CD4-positive, alpha-beta T cell treated with Interleukin-12 subunit alpha and Interleukin-12 subunit beta, for 1 hour (primary cell): ENCODE measurements at regions not wholly inside any gene's neighbourhood (a gene's known extent, or its start where the extent isn't known, plus 50 kb on each side); places are given as distances from the start of the nearest gene placed in this dataset.

Source experiments
- DNase-seq: peaks from one replicate; pipeline ENCODE4 v3.0.0-alpha.2; 2020

DNA sequence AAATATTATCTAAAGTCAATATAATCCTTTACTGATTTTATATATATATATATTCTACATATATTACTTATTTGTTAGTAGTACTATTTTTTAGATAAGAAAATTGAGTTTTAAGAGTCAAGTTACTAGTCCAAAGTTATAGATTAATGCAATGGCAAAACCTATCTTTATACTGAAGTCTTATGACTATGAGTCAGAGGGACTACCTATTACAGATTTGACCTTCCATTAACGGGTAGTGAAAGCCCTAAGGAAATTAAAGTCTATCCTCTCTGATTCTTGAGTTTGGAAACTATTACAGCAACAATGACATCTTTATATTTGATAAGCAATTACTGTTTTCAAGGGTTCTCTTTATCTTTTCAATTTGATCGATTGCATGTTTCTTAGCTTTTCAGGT, 315.8 kb downstream of the CASP12 start:
- no peak for DNase-seq

DNA sequence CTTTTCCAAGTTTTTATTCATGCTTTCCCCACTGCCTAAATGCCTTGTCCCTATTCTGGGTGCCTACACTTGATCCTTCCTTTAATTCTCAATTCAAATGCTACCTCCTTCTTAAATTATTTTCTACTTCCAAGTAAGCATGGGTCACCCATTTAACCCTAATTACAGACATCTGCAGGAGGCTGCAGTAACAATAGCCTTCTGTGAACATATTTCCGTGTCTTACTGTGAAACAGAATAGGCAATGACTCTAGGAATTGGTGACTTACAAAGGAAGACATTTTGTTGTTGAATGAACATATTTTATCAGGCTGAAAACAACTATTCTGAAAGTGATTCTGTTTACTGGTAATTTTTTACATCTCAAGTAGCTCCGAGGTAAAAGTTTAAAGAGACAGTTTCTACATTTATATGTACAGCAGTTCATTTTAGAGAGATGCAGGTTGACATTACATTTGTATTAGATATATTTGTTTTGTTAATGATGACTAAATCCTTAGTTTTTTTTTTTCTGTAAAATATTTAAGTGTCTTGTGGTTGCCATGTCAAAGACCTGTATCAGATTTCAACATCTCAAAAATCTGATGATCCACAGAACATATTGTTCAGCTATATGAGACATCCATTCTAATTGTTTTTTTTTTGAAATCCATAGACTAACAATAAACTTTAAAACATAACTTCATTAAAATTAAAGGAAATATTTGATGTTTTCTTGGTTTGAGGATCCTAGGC, 316.8 kb downstream of the CASP12 start:
- DNase-seq: no peak

DNA sequence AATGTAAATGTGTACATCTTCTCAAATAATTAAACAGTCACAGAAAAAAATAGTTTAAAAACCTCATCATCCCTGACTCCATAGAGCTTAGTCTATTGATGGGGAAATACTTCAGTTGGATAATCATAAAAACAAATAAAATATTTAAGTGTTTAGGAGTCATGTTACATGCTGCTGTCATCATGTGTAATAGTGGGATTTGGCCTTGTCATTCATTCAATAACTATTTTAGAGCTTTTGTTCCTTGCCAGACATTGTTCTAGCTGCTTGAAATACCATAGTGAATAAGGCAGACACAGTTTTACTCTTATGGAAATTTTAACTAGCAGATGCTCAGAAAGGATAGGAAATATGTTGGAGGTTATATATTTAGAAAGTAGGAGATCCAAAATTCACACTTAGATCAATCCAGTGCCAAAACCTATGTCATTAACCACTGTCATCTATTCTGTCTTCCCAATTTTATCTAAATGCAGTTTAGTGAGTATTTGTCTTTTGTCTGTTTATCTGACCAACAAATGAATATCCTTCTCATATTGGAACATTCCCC, 324.7 kb downstream of the CASP12 start:
- no peak for DNase-seq

DNA sequence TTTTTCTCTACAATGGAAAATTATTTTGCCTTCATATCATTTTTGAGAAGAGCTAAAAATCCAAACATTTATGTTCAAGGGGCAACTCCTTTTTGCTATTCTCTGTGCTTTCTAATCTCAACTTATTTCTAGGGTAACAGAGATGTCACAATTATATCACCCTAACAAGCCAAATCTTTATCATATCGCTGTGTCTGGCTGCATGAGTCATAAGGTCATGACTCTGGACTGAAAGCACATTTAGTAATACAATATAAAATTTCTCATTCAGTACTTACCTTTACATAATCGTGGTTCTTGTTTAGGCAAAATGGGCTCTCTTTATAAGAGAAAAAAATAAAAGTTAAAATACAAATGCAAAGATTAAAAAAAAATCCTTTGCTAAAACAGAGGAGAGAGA, 326.0 kb downstream of the CASP12 start:
- DNase-seq: no peak

- no peak for DNase-seq
Observed at GRCh38 chr11:104570078-104570701, 328.1 kb downstream of the CASP12 start.

DNA sequence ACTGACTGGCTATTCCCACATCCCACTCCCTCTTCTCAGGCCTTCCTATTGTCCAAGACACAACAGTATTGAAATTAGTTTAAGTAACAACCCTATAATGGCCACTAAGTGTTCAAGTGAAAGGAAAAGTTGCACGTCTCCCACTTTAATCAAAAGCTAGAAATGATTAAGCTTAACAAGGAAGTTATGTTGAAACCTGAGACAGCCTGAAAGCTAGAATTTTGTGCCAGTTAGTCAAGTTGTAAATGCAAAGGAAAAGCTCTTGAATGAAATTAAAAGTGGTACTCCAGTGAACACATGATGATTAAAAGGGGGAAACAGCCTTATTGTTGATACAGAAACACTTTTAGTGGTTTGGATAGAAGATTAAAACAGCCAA, 332.7 kb downstream of the CASP12 start:
- DNase-seq: no peak

DNA sequence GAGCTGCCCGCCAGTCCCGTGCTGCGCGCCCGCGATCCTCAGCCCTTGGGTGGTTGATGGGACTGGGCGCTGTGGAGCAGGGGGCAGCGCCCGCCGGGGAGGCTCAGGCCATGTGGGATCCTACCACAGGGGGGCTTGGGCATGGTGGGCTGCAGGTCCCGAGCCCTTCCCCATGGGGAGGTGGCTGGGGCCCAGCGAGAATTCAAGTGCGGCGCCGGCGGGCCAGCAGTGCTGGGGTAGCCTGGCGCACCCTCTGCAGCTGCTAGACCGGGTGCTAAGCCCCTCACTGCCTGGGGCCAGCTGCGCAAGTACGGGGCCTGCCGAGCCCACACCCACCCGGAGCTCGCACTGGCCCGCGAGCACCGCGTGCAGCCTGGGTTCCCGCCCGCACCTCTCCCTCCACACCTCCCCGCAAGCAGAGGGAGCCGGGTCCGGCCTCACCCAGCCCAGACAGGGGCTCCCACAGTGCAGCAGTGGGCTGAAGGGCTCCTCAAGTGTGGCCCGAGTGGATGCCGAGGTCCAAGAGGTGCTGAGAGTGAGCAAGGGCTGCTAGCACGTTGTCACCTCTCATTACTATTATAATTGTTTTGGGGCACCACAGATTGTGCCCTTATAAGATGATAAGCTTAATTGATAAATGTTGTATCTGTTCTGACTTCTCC, 333.2 kb downstream of the CASP12 start:
- no peak for DNase-seq

DNA sequence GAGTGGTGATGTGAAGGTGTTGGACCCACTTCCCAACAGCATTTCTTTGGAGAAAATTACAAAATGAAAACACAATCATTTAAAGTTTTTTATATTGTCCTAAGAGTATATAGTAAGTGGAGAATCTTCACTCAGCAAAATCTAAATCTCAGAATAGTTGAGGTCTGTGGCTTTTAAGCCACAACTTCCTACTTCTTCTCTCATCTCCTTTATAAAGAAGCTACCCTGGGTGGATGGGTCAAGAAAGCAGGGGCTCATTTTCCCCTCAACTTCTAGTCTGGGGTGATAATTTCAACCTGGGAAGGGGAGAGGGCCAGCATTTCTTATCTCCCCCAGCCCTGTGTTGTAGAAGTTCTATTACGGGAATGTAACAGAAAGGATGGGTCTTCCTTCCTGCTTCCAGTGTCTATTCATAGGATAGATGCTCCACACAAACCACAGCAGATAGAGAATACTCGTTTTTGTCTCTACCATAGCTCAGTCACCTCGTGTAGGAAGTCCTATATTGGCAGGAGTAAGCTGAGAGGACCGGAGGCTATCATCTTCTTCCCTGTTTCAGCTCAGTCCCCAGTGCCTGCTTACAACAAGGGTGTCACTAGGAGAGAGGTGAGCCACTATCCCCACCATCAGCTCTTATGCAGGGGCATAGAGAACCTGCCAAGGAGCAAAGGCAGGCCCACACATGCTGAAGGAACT, 341.5 kb downstream of the CASP12 start:
- DNase-seq: no peak

DNA sequence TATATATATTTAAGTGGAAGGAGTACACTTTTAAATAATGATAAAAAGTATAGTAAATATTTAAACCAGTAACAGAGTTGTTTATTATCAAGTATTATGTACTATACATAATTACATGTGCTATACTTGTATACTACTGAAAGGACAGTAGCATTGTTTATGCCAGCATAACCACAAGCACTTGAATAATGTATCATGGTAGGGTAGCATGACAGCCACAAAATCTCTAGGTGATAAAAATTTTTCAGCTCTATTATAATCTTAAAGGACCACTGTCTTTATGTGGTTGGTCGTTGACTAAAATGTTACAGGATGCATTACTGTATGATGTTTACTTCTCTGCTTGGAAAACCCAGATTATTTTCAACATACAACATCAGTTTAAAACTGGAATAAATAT, 349.2 kb downstream of the CASP12 start:
- DNase-seq: no peak

DNA sequence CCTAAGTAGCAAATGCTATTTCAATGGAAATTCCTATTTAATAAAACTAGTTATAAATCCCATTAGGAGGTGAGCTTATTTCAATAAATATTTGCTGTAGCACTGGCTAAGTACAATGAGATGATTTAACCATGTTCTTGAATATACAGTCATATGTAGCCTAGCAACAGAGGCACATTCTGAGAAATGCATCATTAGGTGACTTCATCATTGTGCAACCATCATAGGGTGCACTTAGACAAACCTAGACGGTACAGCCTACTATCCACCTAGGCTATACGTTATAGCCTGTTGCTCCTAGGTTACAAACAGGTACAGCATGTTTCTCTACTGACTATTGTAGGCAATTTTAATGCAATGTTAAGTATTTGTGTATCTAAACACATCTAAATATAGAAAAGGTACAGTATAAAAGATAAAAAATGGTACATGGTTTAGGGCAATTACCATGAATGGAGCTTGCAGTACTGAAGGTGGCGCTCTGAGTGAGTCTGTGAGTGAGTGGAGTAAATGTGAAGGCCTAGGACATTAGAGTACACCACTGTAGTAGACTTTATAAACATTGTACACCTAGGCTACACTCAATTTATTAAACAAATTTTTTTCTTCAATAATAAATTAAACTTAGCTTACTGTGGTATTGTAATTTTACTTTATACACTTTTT, 350.1 kb downstream of the CASP12 start:
- no peak for DNase-seq

DNA sequence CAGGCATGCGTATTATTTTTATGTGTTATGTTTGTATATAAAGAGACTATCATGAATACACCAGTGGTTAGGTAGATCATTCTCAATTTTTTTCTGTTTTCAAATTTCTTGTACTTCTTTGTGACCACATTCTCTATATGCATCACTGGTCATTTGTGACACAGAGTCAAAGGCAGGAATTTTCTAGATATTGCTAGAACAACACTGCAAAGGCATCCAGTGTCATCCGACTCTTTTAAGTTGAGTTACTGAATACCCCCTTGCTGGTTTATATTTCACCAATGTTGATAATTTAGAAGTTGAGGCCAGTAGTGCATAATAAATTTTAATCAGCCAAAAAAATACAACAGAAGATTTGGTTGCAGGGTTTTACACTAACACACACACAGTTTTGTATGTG, 351.8 kb downstream of the CASP12 start:
- DNase-seq: no peak

DNA sequence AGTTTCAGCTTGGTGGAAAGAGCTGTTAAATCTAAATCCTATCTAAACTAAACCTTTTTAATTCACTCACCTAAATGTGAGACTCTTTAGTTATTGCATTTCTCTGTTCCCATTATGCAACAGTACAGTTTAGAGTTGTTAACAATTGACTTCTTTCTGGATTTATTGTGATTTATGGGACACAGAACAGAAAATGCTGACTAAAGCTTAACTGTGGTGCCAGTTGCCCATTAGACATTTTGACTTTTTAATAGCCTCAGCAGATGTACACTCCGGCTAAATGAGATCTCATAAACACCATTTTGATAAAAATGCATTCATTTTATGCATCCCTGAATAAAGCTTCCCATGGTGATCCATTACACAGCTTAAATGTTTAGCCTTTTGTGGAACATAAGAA, 356.6 kb downstream of the CASP12 start:
- DNase-seq: no peak

- DNase-seq: no peak
Observed at GRCh38 chr11:104538313-104538712, 359.9 kb downstream of the CASP12 start.

- DNase-seq: no peak
Observed at GRCh38 chr11:104534278-104534677, 364.0 kb downstream of the CASP12 start.

DNA sequence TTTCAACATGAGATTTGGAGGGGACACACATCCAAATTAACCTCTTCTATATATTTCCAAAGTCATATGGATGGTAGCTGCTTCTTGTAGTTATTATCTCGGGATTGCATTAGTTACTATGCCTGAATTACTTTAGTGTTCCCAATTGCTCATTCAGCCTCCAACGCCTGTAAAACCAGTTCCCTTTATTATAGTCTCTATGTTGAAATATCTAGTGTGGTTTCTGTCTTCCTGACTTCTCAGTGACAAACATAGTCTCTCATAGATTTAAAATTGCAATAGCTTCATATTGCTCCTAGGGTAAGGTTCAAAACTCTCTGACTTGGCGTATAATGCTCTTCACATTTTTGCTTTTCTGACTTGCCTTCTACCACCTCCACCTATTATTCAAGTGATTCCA, 366.4 kb downstream of the CASP12 start:
- no peak for DNase-seq

GRCh38 chr11:104531075-104531474, 367.1 kb upstream of the PDGFD start:
- DNase-seq: peak; percentile 26

DNA sequence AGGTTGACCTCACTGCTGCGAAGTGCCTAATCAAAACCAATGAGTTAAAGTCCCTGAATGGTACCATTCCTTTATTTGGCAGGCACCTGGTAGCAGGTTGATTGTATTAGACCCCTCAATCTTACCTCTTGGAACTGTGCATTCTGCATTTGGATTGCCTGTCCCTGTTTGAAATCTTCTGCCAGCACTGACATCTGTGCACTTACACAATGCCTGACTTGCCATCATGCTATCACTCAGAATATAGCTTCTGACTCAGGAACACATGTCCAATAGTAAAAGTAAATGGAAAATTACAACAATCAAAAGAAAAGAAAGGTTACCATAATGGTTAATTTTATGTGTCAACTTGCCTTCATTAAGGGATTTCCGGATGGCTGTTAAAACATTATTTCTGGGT, 366.0 kb upstream of the PDGFD start:
- DNase-seq: no peak

DNA sequence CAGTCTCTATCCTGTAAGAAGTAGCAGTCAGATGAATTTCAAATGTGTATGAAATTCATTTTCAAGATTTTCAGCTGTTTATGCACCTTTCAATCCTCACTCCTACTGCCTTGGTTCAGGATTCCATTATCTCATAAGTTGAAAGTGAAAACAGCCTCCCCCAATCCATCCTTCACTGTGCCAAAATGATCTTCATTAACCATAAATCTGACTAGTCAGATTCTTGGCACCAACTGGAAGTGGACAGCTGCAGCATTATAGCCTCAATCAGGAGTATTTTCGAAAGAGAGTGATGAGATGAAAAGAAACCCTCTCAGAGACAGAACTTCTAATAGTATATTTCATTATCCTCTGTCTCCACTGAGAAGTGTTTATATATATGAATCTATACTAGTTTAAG, 365.3 kb upstream of the PDGFD start:
- DNase-seq: no peak

- no peak for DNase-seq
Observed at GRCh38 chr11:104526006-104526405, 362.1 kb upstream of the PDGFD start.

DNA sequence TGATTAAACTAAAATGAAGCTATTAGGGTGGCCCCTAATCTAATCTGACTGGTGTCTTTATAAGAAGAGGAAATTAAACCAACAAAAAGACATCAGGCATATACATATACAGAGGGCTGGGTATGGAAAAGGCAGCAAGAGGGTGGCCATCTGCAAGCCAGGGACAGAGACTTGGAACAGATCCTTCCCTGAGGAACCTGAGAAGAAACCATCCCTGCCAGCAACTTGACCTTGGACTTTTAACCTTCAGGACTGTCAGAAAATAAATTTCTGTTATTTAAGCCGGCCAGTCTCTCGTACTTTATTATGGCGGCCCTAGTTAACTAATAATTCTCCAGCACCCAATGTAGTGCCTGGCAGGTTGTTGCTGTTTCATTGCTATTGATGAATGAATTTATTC, 361.5 kb upstream of the PDGFD start:
- DNase-seq: no peak

DNA sequence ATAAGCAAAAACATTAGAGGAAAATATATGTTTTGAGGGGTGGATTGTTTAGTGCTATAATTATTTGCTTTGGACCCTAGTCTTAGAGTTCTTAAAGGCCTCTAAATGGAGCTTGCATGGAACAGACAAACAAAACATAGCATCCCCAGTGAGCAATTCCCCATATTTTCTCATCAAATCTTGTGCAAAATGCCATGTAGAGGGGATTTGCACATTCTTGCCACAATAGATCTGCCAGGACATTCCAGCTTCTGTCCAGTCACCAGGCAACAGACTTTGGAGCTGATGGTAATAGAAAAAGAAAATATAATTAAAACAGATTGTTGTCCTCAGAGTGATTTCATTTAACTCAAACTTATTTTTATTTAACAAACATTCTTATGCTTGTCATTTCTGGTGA, 360.3 kb upstream of the PDGFD start:
- DNase-seq: no peak

DNA sequence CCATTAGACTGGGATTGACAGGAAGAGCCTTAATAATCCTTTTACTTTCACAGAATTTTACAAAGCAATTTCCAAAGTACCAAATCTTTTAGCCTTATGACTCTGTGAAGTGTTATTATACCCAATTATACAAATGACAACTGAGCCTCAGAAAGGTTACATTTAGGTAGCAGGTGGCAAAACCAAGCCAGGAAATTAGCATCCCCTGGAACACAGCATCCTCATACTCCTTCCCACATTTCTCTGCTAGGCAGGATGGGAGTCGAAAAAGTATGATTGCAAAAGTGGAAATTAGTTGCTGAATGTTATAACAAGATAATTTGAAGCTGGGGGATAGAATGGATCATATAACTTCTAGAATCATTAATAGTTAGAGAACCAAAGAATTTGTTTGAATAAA, 359.7 kb upstream of the PDGFD start:
- no peak for DNase-seq

DNA sequence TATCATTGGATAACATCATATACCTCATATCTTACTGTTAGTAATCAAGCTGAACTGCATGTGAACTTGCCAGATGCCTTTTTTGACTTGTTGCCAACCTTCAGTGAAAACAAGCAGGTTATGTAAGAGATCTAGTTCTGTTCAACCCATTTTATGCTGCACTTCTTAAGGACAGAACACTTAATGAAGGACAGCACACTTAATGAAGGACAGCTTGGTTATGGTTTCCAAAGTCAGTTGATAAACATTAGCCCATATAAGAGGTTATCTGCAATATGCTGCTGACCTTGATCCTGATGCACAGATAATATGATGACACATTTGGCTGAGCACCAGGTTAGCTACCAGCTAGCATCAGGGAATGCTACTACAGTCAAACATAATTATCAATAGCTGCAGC, 358.7 kb upstream of the PDGFD start:
- DNase-seq: no peak
